ENCODE measurements at regions not wholly inside any gene's neighbourhood (a gene's known extent, or its start where the extent isn't known, plus 50 kb on each side); places are given as distances from the start of the nearest gene placed in this dataset.

- Histone ChIP-seq H3K27me3 (ENCODE audit: control insufficient read depth, insufficient read depth, low read length) (no peaks in the 10 kb centered on the region), H3K36me3 (ENCODE audit: control insufficient read depth, insufficient read depth, low read length) (no peaks in the 10 kb centered on the region), H3K4me1 (ENCODE audit: control insufficient read depth, insufficient read depth, low read length) (no peaks in the 10 kb centered on the region), H3K27ac (ENCODE audit: low read length) (peak overlapping the region; percentile 34; the same call in 1 of the 2 replicates), H3K9me3 (ENCODE audit: control insufficient read depth, insufficient read depth, low read depth, low read length) (no peaks in the 10 kb centered on the region), H3K4me3 (ENCODE audit: low read depth in 2 of 2, low read length in 2 of 2) (no peak overlapping the region)
- intact Hi-C loops (cut with micrococcal nuclease; ENCODE audit: unreplicated experiment) (no loop called here), in situ Hi-C loops (cut with HindIII; ENCODE audit: low pct_unique_long_range_greater_than_20kb, low sequenced_read_pairs) (no loop called here)
- CTCF ChIA-PET: no interaction called here
- no TSS peak for BruUV-seq (replicated peaks)
- ATAC-seq (no peak), DNase-seq (ENCODE audit: low read depth, low spot score) (no peak)
- POLR2A ChIA-PET: interaction anchor here (0.6 kb wide), 1 partner anchor 113 kb away, joined by 3 read pairs; no protein-coding TSS in a partner anchor
- TF ChIP-seq CTCF (IDR thresholded peaks at IDR 0.05) (no peak), POLR2AphosphoS5 (IDR thresholded peaks at IDR 0.05; ENCODE audit: low read depth, low read length) (no peak), REST (IDR thresholded peaks at IDR 0.05; ENCODE audit: insufficient read depth in 1 of 2, low read depth in 2 of 2, low read length in 1 of 2) (no peak)
Measured at GRCh38 chr21:28858424-28858823, 134.3 kb downstream of the LTN1 start.

GRCh38 chr21:28857752-28858151, 134.9 kb downstream of the LTN1 start:
- BruUV-seq (replicated peaks): no TSS peak
- no peaks in the 10 kb centered on the region for H3K27me3 ChIP-seq (ENCODE audit: control insufficient read depth, insufficient read depth, low read length)
- CTCF ChIA-PET: no interaction called here
- H3K4me3 ChIP-seq (ENCODE audit: low read depth in 2 of 2, low read length in 2 of 2): no peak overlapping the region
- POLR2A ChIA-PET: no interaction called here
- H3K4me1 ChIP-seq (ENCODE audit: control insufficient read depth, insufficient read depth, low read length): no peaks in the 10 kb centered on the region
- DNase-seq (ENCODE audit: low read depth, low spot score): no peak
- no peak for ATAC-seq
- no peak for TF ChIP-seq SIN3A (IDR thresholded peaks at IDR 0.05; ENCODE audit: borderline replicate concordance, insufficient read depth, low read depth, low read length)
- TF ChIP-seq REST (IDR thresholded peaks at IDR 0.05; ENCODE audit: insufficient read depth in 1 of 2, low read depth in 2 of 2, low read length in 1 of 2): no peak
- no peaks in the 10 kb centered on the region for H3K36me3 ChIP-seq (ENCODE audit: control insufficient read depth, insufficient read depth, low read length)
- in situ Hi-C loops (cut with HindIII; ENCODE audit: low pct_unique_long_range_greater_than_20kb, low sequenced_read_pairs): no loop called here
- intact Hi-C loops (cut with micrococcal nuclease; ENCODE audit: unreplicated experiment): no loop called here
- H3K27ac ChIP-seq (ENCODE audit: low read length): peak overlapping the region; percentile 34; the same call in 1 of the 2 replicates
- H3K9me3 ChIP-seq (ENCODE audit: control insufficient read depth, insufficient read depth, low read depth, low read length): no peaks in the 10 kb centered on the region
